IPS DF 19.7 (cell line): ENCODE measurements at regions not wholly inside any gene's neighbourhood (a gene's known extent, or its start where the extent isn't known, plus 50 kb on each side); places are given as distances from the start of the nearest gene placed in this dataset.
"Not testable (repeated sequence)": the region's sequence is repeated elsewhere in the genome, so short reads cannot be mapped to it uniquely, and the experiment has no call there.

Experiments used
- DNase-seq: peaks from one replicate; pipeline ENCODE4 v3.0.0-alpha.2; 2013; ENCODE audit warnings: low read depth, low spot score

DNA sequence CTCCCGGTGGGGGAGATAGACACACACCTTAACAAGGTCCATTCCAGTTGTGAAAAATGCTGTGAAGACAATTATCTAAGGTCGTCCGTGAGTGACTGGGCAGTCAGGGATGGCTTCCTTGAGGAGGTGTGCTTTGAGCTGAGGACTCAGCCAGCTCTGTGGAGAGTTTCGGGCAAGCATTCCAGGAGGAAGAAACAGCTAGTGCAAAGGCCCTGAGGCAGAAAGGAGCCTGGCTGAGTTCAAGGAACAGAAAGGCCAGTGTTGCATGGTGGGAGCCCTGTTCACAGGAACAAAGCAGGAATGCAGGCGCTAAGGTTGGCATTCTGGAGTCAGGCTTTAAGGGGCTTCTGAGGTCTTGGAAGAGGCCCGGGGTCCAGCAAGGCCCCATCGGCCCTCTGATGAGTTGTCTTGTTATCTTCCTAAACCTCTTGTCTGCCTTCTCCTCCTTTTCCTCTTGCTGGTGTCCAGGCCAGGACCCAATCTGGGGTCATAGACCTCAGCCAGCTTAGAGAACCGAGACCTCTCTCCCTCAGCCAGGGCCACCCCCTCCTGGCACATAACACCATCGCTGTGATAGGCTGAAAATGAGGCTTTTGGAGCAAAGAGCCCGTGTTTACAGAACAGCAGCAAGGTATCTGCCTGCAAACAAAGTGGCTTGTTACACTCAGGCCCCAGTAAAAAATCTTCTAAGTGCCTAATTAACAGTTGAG is 270.2 kb upstream of the MVB12B start:
- no peak for DNase-seq

DNA sequence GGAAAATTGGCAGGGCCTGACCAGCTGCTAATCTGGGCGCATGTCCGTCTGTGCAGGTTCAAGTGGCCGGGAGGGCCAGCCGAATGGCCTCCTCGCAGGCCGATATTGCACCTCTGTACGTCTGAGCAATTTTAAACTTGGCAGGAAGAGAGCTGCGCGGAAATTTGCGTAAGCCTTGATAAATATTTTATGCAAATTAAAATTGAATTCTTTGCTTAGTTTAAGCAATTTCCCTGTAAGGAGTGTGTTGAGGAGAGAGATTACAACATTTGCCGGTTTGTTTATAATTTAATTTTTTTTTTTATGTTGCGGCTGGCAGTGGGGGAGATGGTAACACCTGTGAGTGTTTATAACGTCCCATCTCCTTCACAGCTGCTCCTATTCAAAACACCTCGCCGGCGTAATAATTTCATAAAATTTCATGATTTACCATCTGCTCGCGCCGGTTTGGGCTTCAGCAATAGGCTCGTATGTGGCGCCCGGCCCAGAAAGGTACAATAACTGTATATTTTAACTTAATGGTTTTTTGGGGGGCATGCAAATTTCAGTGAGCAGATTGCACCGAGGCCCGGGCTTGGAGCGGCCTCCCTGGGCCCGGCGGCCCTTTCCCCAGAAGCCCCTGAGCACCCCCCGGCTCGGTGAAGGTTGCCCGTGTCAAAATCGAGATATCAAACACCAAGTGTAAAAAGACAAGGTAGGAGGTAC is 269.4 kb upstream of the MVB12B start:
- no peak for DNase-seq

DNA sequence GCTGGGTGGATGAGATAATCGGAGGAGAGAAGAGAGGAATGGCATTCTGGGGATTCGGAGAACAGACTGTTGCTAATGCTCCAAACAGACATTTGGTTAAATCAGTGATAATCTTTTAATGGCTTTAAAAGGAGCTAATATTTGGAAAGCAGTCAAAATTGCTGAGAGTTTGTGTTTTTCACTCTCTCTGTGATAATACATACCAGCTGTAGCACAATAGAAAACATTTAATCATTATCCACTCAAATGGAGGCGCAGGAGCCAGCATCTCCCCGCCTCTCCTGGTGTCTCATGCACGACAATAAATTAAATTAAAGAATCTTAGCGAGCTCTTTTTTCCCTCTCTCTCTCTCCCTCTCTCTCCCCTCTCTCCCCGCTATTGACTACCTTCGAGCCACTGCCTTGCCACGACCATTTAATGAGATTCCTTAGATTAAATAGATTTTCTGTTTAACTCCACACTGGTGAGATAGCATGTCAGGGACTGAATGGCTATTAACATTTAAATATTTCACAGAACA is 268.6 kb upstream of the MVB12B start:
- no peak for DNase-seq

DNA sequence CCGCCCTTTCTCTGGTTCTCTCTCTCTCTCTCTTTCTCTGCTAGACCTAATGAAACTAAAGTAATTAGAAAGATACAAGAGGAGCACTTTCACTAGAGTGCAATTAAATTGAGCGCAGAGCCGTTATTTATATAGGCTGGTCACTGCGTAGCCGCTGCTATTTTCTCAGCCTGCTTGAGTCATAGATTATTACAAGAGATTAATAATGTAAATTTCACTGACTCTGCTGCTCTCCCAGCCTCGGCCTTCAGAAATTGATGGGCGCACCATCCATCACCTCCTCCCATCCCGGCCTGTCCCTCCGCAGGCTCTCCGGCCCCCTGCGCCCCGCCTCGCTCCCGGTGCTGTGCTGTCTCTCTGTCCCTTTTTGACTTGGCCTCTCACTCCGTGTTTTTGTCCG is 268.0 kb upstream of the MVB12B start:
- no peak for DNase-seq

DNA sequence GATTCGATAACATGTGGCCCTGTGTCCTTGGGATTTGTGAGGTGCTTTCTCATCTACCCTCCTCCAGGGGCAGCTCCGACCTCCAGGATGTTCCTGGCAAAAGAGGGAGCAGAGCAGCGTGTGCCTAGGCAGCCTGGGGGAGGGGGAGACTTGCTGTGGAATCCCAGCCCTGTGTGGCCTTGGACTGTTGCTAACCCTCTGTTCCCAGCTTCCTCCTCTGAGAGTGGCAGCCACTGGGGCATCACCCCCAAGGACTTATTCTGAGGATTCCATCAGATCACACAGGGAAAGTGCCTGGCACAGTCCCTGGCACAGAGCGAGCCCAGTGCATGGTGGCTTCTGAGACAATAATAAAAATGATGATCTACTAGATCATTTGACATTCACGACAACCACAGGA is 265.1 kb upstream of the MVB12B start:
- no peak for DNase-seq

DNA sequence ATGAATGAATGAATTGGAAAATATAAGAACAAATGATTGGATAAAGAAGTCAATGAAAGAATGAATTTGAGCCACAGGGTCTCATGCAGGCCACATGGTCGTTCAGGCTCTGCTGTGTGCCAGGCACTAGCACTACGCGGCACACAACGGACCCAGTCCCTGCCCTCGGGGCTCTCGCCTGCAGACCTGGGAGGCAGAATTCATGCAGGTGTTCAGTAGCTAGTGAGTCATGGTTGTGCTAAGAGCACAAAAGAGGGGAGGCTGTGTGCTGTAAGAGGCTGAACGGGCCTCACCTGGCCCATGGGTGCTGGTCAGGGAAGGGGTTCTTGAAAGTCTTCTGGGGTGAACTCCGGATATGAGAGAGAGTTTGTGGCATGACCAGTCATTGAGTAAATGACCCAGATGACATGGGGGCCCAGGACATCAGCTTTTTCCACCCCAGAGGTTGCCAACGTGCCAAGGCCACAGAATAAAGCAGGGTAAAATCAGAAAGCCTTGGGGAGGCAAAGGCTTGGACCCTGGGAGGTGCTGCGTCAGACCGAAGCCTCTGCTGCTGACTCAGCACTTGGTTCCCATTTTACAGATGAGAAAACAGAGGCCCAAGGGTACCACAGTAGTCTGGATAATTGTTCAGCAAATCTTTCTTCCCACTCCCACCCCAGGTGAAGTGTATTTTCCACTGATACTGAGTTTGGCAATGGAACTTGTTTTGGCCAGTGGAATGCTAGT is 264.3 kb upstream of the MVB12B start:
- no peak for DNase-seq

DNA sequence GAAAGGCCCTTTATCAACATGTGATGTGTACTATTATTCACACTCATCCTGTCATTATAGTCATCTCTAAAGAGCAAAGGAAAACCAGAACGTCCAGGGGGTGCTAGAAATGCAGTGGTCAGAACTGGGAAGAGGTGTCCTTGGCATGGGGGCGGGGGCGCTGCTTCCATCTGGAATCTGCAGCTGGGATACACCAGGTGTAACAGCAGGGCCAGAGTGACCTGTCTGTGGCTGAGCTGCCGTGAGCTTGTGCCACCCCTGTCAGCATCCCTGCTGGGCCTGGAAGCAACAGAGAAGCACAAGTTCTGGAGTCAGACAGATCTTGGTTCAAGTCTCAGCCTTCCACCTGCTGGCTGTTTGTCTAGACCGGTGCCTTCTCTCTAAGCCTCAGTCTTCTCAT is 263.3 kb upstream of the MVB12B start:
- DNase-seq: no peak

DNA sequence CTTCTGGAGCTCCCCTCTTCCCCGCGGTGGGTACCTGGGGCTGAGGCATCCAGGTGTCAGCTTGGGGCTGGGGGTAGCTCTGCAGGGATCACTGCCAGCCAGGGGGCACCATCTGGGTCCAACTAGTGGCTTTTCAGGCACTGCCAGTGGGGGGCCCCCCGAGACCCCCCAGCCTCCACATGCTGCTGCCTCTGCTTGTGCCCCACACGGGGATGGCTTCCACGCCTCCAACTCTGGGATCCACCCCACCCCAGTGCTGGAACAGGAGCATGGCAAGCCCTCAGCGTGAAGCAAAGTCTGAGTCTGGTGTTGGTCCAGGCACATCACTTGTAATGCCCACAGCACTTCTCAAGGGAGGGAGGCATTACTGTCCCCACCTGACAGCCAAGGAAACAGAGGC is 260.5 kb upstream of the MVB12B start:
- DNase-seq: no peak

DNA sequence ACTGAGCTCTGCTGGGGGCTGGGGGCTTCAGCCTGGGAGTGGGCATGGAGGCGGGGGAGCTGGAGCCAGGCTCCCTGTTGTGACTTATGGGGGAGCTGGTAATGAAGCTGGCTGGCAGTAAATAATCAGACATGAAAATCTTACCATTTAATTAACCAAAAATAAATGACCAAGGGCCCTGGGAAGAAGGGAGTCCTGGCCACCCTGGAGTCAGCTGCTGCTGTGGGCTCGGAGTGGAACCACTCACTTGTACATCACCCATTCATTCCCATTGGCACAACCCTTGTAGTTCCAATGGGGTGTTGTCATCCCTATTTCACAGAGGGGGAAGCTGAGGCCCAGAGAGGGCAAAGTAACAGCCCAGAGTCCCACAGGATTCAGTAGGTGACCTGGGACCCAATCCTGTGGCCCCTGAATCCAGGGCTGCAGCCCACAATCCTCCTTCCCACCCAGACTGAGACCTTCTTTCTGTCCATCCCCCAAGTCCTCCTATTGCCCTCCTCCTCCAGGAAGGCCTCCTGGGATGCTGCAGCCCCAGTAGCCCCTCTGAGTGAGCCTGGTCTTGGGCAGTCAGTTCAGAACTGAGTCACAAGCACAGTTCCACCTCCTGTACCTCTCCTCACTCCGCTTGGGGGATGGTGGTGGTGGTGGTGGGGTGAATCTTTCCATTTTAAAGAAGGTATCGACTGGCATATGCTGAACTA is 259.4 kb upstream of the MVB12B start:
- no peak for DNase-seq

DNA sequence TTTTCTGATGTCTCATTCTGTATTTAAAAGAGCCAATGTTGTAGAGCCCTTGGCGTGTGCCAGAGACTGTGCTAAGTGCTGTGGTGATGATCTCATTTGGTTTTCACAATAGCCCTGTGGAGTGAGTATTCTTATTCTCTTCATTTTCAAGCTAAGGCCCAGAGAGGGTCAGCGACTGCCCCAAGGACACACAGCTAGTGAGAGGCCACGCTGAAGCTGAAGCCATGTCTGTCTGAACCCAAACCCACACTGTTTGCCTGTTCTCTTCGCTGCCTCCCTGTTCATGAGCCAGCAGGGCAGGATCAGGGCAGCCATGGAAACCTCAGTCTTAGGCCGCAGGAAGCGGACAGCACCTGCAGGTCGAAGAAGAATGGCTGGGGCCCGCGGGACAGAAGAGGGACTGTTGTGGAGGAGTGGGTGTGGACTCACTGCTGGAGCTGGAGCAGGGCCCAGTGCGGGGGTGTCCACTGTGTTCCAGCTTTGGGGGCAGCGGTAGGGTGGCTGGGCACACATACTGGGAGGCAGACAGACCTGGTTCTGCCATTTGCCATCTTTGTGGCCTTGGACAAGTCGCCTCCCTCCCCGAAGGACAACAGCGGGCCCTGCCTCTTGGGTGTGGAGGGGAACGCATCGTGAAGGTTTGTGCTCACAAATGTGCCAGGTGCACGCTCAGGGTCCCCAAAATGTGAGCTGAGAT is 257.9 kb upstream of the MVB12B start:
- DNase-seq: no peak

DNA sequence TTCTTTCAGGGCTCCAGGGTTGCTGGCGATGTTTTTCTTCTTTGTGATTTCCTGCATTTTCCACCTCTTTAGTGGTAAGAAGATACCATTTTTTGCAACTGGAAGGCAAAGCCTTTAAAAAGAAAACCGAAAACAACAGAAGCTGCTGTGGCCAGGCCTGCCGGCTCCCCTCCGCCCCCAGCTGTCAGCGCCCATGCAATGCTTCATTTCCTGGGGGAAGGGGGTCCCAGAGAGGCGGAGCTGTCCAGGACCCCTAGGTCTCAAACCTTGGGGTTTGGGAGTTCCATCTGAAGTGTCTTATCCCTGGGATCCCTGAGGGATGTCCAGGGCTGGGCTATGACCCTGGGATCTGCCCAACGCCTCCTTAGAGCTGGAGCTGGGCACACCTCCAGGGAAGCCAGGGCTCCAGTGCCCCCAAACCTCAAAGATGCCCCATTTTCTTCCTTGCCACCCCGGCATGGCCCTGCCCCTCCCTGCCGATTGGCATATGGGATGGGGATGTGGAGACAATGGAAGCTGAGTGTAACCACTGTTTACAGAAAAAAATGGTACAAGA is 257.2 kb upstream of the MVB12B start:
- DNase-seq: no peak

DNA sequence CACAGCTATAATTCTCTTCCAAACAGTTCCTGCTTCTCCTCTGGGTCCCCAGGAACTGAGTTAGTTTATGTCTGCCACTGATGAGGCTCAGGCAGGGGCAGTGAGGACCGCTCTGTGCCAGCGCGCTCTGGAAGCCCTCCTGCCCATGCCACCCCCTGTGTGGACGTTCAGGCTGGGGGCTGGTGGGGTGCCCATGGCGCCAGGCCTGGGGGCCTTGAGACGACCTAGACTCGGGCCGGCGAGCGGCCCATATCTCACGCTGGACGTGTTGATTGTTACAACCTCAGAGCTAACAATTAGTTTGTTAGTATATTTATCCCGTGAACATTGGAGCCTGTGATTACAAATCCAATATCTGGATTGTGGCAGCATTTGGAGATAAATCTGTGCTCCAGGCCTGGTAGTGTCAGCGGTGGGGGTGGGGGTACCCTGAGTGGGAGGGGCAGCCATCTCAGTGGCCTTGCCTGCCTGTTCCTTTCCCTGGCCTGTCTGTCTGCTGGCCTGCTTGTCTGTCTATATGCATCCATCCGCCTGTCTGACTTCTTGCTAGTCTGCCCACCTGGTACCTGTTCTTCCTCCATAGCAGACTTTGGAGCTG is 256.5 kb upstream of the MVB12B start:
- DNase-seq: no peak

DNA sequence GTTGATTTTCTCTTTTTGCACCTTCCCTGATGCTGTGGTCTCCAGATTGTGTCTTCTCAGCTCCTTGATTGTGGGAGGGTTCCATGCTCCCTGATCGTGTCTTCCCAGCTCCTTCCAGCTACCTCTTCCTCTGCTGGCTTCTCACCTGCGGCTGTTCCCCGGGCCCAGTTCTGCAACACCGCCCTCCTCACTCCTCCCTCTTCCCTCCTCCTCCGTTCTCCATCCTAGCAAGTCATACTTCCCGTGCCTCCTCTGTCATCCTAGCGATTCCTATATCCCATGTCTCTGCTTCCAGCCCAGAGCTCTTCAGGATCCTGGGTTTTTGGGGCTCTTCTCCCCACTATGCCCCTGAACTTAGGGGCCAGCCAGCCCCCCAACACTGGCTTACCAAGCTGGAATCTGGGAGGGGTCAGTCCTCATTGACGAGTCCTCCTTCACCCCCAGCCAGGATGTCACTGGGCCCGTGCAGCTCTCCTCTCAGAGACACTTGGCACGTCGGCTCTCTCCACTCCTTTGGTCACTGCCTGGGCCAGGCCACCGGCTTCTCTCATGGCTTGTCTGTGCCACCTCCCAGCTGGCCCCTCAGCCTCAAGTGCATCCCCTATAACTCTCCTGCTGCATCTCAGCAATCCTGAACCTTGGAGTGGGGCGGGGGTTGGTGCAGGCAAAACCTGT is 255.4 kb upstream of the MVB12B start:
- DNase-seq: no peak

DNA sequence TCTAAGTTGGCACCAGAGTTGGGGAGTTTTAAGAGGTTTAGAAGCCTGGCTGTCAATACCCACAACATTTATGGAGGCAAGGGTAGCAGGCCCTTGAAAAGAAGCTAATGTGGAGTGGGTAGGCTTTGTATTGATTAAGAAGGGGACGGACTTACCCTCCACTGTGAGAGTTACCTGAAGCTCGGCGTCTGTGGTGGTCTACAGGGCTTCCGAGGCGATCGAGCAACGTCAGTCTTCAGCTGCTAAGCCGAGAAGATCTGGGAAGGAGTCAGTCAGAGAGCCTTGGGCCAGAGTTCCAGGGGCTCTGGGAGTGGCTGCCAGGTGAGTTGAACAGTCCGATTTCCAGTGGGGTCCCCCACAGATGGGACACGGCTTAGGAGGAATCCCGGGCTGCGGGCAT is 249.0 kb upstream of the MVB12B start:
- not testable (repeated sequence) for DNase-seq

DNA sequence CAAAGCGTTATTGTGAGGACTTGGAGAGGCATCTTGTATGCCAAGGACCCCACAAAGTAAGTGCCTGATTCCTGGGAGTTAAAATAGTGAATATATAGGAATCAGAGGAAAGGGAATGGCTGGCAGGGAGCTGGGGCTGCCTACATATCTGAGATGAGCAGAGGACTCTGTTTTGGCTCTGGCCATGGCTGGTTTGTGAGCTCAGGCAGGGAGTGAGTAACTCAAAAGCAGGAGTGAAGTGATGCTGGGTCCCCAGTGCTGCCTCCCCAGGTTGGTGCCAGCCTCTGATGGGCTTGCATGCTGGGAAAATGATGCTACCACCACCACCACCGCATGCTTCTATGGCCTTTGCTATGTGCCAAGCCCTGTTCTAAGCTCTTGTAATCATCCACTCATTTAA is 246.0 kb upstream of the MVB12B start:
- no peak for DNase-seq

DNA sequence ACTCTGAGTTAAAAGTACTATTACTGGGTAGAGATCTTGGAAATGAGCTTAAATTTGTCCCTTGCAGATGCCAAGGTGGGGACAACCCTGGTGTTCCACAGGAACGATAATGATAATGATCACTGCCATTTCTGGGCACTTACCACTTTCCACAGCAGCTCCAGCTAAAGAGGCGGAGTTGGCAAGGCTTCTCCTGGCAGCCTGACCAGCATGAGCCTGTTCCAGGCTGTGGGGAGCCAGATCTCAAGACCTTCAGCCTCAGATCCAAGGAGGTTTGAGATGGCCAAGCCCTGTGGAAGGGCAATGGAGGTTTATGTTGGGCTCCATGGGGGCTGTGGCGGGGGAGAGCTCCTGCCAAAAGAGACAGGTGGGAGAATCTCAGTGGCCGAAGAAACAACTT is 244.9 kb upstream of the MVB12B start:
- DNase-seq: no peak

DNA sequence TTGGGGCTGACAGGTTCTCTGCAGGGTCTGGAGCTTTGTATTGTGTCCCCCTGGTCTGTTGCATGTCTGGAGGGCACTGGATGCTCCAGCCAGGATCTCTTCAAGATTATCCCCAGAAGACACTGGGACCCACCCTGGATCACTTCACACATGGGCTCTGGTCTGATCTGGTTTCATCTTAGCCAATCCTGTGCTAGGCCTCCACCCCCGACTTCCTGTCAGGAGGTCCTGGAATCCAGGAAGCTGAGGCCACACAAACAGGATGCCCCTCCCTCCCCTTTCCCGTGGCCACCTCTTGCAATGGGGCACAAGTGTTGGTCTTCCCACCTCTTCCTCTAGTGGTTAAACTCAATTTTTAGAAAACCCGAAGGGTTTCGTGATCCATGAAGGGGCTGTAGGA is 242.6 kb upstream of the MVB12B start:
- no peak for DNase-seq

DNA sequence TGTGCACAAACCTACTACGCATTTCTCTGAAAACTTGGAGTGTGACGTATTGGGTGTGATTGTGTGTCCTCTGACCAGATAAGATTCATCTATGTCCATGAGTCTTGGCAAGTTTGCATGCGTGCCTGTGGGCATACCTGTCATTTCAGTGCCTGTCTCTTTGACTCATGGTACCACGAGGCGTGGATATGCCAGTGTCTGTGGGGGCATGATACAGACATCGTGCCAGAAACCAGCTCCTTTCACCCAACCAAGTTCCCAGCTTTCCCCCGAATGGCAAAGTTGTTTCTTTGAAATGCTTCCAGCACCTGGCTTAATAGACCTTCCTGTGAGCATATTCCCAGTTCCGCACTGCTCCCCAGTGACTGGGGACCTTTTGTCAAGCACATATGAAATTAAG is 241.9 kb upstream of the MVB12B start:
- no peak for DNase-seq

DNA sequence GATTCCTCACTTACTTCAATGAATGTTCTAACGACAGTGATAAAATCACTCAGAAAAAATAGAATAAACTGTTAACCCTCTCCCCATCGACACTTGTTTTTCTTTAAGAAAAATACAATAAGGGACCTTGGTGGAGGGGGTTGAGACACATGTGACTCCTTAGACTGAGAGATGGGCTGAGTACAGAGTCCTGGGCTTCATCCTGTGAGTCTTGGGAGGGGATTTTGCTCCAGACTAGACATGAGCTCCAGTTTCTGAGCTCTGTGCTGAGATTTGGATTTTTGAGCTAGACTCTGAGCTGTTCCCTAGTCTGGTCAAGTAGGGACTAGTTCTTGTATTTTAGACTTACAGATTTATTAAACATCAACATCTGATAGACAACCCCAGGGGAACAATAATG is 241.5 kb upstream of the MVB12B start:
- no peak for DNase-seq

DNA sequence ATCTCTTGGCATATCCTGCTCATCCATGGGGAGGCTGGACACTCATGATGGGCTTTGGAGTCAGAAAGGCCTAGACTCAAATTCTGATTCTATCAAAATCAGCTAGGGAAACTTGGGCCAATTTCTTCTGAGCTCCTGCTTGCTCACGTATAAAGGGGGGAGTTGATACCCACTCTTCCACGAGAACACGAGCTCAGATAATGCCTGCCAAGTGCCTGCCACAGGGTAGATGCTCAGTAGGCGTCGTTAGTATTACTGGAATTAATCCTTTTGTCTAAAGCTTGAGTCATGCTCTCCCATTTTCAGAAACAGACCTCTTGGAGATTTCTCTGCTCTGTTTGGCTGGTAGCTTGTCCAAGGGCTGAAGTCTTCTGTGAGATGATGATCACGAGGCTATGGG is 238.3 kb upstream of the MVB12B start:
- no peak for DNase-seq
